IMR-90 (cell line): ENCODE measurements at regions not wholly inside any gene's neighbourhood (a gene's known extent, or its start where the extent isn't known, plus 50 kb on each side); places are given as distances from the start of the nearest gene placed in this dataset.

ENCODE experiments used
- ATAC-seq: fragments of 200-7000 bp; cut with Tn5 transposase; 2 replicates; pipeline ENCODE4 v1.9.1; 2020; ENCODE audit warnings: low read depth, mild to moderate bottlenecking, moderate library complexity
- BruUV-seq: library from RNA; stranded (reverse); fragments of 400-500 nt; replicated peaks from 2 replicates; lab custom pipeline; 2021; lab: Mats Ljungman, UMichigan
- CTCF ChIA-PET: fragments of 300-600 bp; formaldehyde crosslinking; extraction: SDS; loops from one replicate; lab custom pipeline; 2021; ENCODE audit warnings: antibody characterized with exemption; lab: Yijun Ruan, JAX
- POLR2A ChIA-PET: fragments of 300-600 bp; sonication (Branson Sonifier 250); formaldehyde crosslinking; loops from one replicate; lab custom pipeline; 2022; ENCODE audit warnings: antibody characterized with exemption; ENCODE audit not compliant: unreplicated experiment; lab: Charles Lee
- DNase-seq: peaks from one replicate; pipeline ENCODE4 v3.0.0; 2013
- H2AFZ ChIP-seq: replicated peaks from 2 replicates; pipeline ENCODE3; 2013; ENCODE audit warnings: low read length, mild to moderate bottlenecking; ENCODE audit not compliant: poor library complexity
- H2AK5ac ChIP-seq: 2 replicates; pipeline ENCODE4 v1.6.1; 2013; ENCODE audit warnings: low read depth, low read length, inconsistent platforms
- H2AK9ac ChIP-seq: replicated peaks from 2 replicates; pipeline ENCODE3; 2013; ENCODE audit warnings: mild to moderate bottlenecking, low read depth, low read length, moderate library complexity; ENCODE audit not compliant: poor library complexity
- H2BK120ac ChIP-seq: 2 replicates; pipeline ENCODE4 v1.6.1; 2013; ENCODE audit warnings: low read depth, low read length, inconsistent platforms
- H2BK15ac ChIP-seq: 3 replicates; pipeline ENCODE4 v1.6.1; 2013; ENCODE audit warnings: low read depth, low read length, inconsistent platforms
- H2BK20ac ChIP-seq: 2 replicates; pipeline ENCODE4 v1.6.1; 2013; ENCODE audit warnings: low read depth, mild to moderate bottlenecking, inconsistent platforms, low read length, moderate library complexity
- H2BK5ac ChIP-seq: 2 replicates; pipeline ENCODE4 v1.6.1; 2013; ENCODE audit warnings: mild to moderate bottlenecking, low read depth, low read length, inconsistent platforms; ENCODE audit not compliant: poor library complexity, severe bottlenecking
- H3K14ac ChIP-seq: replicated peaks from 2 replicates; pipeline ENCODE4 v1.6.1; 2013; ENCODE audit warnings: low read depth, low read length, inconsistent platforms
- H3K18ac ChIP-seq: 2 replicates; pipeline ENCODE4 v1.6.1; 2013; ENCODE audit warnings: low read depth, low read length, control low read depth
- H3K23ac ChIP-seq: 2 replicates; pipeline ENCODE4 v1.6.1; 2013; ENCODE audit warnings: low read depth, low read length, inconsistent platforms
- H3K27ac ChIP-seq: 2 replicates; pipeline ENCODE4 v1.5.1; 2013; ENCODE audit warnings: mild to moderate bottlenecking, control low read depth, low read length; ENCODE audit not compliant: insufficient read depth
- H3K27me3 ChIP-seq: 2 replicates; pipeline ENCODE4 v1.6.1; 2013; ENCODE audit warnings: low read length; ENCODE audit not compliant: control insufficient read depth, insufficient read depth
- H3K36me3 ChIP-seq: 2 replicates; pipeline ENCODE4 v1.6.1; 2013; ENCODE audit warnings: low read length, mixed read lengths; ENCODE audit not compliant: control insufficient read depth, insufficient read depth
- H3K4ac ChIP-seq: 2 replicates; pipeline ENCODE4 v1.6.1; 2013; ENCODE audit warnings: low read depth, low read length, inconsistent platforms
- H3K4me1 ChIP-seq: 2 replicates; pipeline ENCODE4 v1.6.1; 2013; ENCODE audit warnings: low read length, mixed read lengths; ENCODE audit not compliant: control insufficient read depth, insufficient read depth
- H3K4me2 ChIP-seq: 2 replicates; pipeline ENCODE4 v1.6.1; 2013; ENCODE audit warnings: low read depth, mild to moderate bottlenecking, control low read depth, low read length, moderate library complexity
- H3K4me3 ChIP-seq: 2 replicates; pipeline ENCODE4 v1.5.1; 2013; ENCODE audit warnings: low read depth, mild to moderate bottlenecking, control low read depth, low read length, moderate library complexity; ENCODE audit not compliant: insufficient read depth
- H3K56ac ChIP-seq: 2 replicates; pipeline ENCODE4 v1.6.1; 2013; ENCODE audit warnings: low read length, inconsistent platforms; ENCODE audit not compliant: insufficient read depth; ENCODE audit errors: extremely low read depth
- H3K79me1 ChIP-seq, 2 experiments: 2 replicates each; pipeline ENCODE4 v1.6.1; 2013; ENCODE audit warnings: low read length in 2 of 2, inconsistent platforms in 1 of 2, low read depth in 1 of 2
- H3K9ac ChIP-seq: 2 replicates; pipeline ENCODE4 v1.6.1; 2013; ENCODE audit warnings: low read depth, low read length, control low read depth
- H3K9me1 ChIP-seq: 2 replicates; pipeline ENCODE4 v1.6.1; 2013; ENCODE audit warnings: low read length, inconsistent platforms; ENCODE audit not compliant: insufficient read depth
- H3K9me3 ChIP-seq: 2 replicates; pipeline ENCODE4 v1.6.1; 2013; ENCODE audit warnings: low read length; ENCODE audit not compliant: control insufficient read depth, insufficient read depth
- H4K20me1 ChIP-seq: 2 replicates; pipeline ENCODE4 v1.6.1; 2013; ENCODE audit warnings: low read length, inconsistent platforms; ENCODE audit not compliant: insufficient read depth
- H4K5ac ChIP-seq: 2 replicates; pipeline ENCODE4 v1.6.1; 2013; ENCODE audit warnings: mild to moderate bottlenecking, low read depth, low read length, control low read depth
- H4K8ac ChIP-seq, 2 experiments: 2 replicates each; pipeline ENCODE4 v1.6.1; 2013; ENCODE audit warnings: low read depth in 2 of 2, low read length in 2 of 2, control low read depth in 1 of 2, inconsistent platforms in 1 of 2
- H4K91ac ChIP-seq: 2 replicates; pipeline ENCODE4 v1.6.1; 2013; ENCODE audit warnings: low read depth, low read length, inconsistent platforms; ENCODE audit not compliant: insufficient read depth
- MAZ ChIP-seq: IDR thresholded peaks from 2 replicates; pipeline ENCODE4 v1.6.1; 2012; ENCODE audit warnings: low read depth, mild to moderate bottlenecking, low read length, improper control_type of control experiment, moderate library complexity, borderline replicate concordance
- WGBS, 2 experiments: methylation state at CpG; one replicate each; pipeline versions ENCODE4 v1.1.5 to v1.1.7; 2013; ENCODE audit warnings: missing lambda C conversion rate in 2 of 2; ENCODE audit not compliant: insufficient read length in 1 of 2; ENCODE audit errors: extremely low coverage in 2 of 2; 5-methylcytosine and 5-hydroxymethylcytosine counted together
- dilution Hi-C: fragments of 300-500 bp; cut with HindIII; formaldehyde crosslinking; loops from one replicate; pipeline ENCODE4 v1.14.3; 2018; ENCODE audit warnings: low sequenced_read_pairs; ENCODE audit not compliant: unreplicated experiment
- in situ Hi-C: fragments of 300-500 bp; cut with MboI; formaldehyde crosslinking; loops from 3 replicates; pipeline ENCODE4 v1.14.3; 2019; ENCODE audit warnings: low sequenced_read_pairs, inconsistent platforms, mixed read lengths
- intact Hi-C: fragments of 100-400 bp; cut with micrococcal nuclease; formaldehyde crosslinking; loops from 2 replicates; pipeline ENCODE4 v1.10.0; 2022

DNA sequence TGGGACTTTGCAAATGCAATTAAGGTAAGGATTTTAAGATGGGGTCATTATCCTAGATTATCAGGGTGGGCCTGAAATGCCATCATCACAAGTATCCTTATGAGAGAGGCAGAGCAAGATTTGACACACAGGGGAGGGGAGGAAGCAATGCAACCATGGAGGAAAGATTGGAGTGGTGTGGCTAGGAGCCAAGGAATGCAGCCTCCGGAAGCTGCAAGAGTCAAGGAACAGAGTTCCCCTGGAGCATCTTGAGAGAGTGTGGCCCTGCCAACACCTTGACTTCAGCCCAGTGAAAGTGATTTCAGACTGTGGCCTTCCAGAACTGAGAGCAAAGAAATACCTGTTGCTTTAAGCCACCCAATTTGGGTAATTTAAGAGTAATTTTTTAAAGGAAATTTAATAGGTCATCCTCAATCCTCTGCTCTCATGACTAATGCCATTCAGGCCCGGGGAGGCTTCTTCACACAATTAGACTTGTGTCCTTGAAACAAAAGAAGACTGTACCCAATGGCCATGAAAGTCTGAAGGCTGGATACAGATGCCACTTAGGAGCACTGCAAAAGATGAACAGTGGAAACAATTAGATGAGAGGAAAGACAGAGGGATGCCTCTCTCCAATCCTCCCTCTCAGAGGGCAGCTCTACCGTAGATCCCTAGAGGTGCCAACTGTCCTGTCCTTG is 250.3 kb upstream of the ID2 start:
- Histone ChIP-seq H2AFZ (no peak overlapping the region), H2BK15ac (no peak overlapping the region), H3K9ac (no peak overlapping the region), H3K4me3 (no peak overlapping the region), H2AK9ac (no peak overlapping the region), H3K4ac (no peak overlapping the region), H3K14ac (no peak overlapping the region), H4K5ac (no peak overlapping the region), H3K23ac (no peak overlapping the region), H4K8ac (no peak overlapping the region), H3K79me1 (no peaks in the 10 kb centered on the region), H4K20me1 (no peaks in the 10 kb centered on the region), H2BK5ac (no peak overlapping the region), H3K27ac (no peak overlapping the region), H3K4me2 (no peak overlapping the region), H2BK20ac (no peak overlapping the region), H2AK5ac (no peak overlapping the region), H3K56ac (no peak overlapping the region), H3K27me3 (no peaks in the 10 kb centered on the region), H3K4me1 (no peaks in the 10 kb centered on the region), H3K36me3 (no peaks in the 10 kb centered on the region), H3K9me3 (no peaks in the 10 kb centered on the region), H2BK120ac (no peak overlapping the region), H3K9me1 (no peaks in the 10 kb centered on the region), H3K18ac (no peak overlapping the region), H4K91ac (no peak overlapping the region)
- in situ Hi-C loops: no loop called here
- BruUV-seq: no TSS peak
- ChIA-PET POLR2A (no interaction called here), CTCF (interaction anchor here (0.6 kb wide), 1 partner anchor 316 kb away, joined by 3 read pairs; no protein-coding TSS in a partner anchor)
- no peak for TF ChIP-seq MAZ
- ATAC-seq (no peak), DNase-seq (no peak)
- dilution Hi-C loops: no loop called here
- 40% methylated on average over 1 of the region's 3 CpGs; no CpG with 5 or more reads in 1 of the 2 experiments for WGBS, 2 experiments
- intact Hi-C loops: no loop called here
